Skeletal muscle satellite cell (primary cell): ENCODE measurements at regions not wholly inside any gene's neighbourhood (a gene's known extent, or its start where the extent isn't known, plus 50 kb on each side); places are given as distances from the start of the nearest gene placed in this dataset.
"Not testable (repeated sequence)": the region's sequence is repeated elsewhere in the genome, so short reads cannot be mapped to it uniquely, and the experiment has no call there.

Experiments
- H3K27me3 ChIP-seq: 2 replicates; pipeline ENCODE4 v1.7.0; 2013; ENCODE audit warnings: low read length; ENCODE audit not compliant: control insufficient read depth, insufficient read depth
- H3K36me3 ChIP-seq: 2 replicates; pipeline ENCODE4 v1.7.0; 2013; ENCODE audit warnings: mild to moderate bottlenecking, control low read depth, low read length; ENCODE audit not compliant: insufficient read depth
- H3K4me1 ChIP-seq: 2 replicates; pipeline ENCODE4 v1.7.0; 2013; ENCODE audit warnings: low read length; ENCODE audit not compliant: control insufficient read depth, insufficient read depth
- H3K4me2 ChIP-seq: 2 replicates; pipeline ENCODE4 v1.7.0; 2013; ENCODE audit warnings: mild to moderate bottlenecking, low read length
- H3K4me3 ChIP-seq: 2 replicates; pipeline ENCODE4 v1.7.0; 2013; ENCODE audit warnings: low read length
- H3K9ac ChIP-seq: 2 replicates; pipeline ENCODE4 v1.7.0; 2013; ENCODE audit warnings: mild to moderate bottlenecking, low read depth, low read length, moderate library complexity
- H3K9me3 ChIP-seq: replicated peaks from 2 replicates; pipeline ENCODE4 v1.7.0; 2013; ENCODE audit warnings: mild to moderate bottlenecking, control low read depth, low read length

DNA sequence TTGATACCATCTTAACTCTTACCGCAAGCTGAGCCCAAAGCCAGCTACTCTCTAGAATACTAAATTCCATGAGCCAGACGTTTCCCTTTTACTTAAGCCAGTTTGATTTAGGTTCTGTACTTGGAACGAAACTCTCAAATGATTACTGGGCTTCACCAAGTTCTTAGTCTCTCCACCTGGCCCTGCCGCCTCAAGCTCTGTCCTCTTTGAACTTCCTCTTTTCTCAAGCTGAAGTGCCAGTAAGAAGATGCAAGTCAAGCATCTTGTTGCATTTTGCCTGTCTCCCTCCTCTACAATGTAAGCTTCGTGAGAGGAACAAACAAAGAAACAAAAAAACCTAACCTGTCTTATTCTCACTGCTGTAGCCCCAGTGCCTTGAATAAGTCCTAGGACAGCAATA, 358.2 kb upstream of the NPVF start:
- H3K27me3 ChIP-seq, result peaks cover 6% of the 10 kb centered on the region
- H3K36me3 ChIP-seq, result no peaks in the 10 kb centered on the region
- no peak overlapping the region for H3K4me3 ChIP-seq
- H3K4me2 ChIP-seq, result no peak overlapping the region
- H3K9ac ChIP-seq, result no peak overlapping the region
- H3K9me3 ChIP-seq, result no peaks in the 10 kb centered on the region
- no peaks in the 10 kb centered on the region for H3K4me1 ChIP-seq

DNA sequence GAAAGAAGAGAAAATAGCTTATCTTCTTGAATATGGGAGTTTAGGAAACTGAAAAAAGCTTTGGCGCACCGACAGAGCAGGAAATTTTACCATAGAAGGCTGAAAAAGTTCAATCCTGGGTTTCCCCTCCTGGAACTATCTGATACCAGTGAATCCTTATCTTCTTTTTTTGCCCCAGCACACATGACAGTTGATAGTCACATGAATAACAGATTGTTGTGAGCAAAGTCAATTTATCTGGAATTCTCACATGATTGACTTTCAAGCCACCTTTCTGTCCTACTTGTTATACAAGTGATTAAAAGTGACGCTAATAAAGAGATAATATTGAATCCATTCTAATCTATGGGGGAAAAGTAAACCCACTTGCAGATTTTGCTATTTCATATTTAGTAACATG, 365.8 kb upstream of the NPVF start:
- Histone ChIP-seq H3K27me3 (no peaks in the 10 kb centered on the region), H3K9me3 (no peaks in the 10 kb centered on the region), H3K36me3 (no peaks in the 10 kb centered on the region), H3K9ac (no peak overlapping the region), H3K4me1 (no peaks in the 10 kb centered on the region), H3K4me3 (no peak overlapping the region), H3K4me2 (no peak overlapping the region)

DNA sequence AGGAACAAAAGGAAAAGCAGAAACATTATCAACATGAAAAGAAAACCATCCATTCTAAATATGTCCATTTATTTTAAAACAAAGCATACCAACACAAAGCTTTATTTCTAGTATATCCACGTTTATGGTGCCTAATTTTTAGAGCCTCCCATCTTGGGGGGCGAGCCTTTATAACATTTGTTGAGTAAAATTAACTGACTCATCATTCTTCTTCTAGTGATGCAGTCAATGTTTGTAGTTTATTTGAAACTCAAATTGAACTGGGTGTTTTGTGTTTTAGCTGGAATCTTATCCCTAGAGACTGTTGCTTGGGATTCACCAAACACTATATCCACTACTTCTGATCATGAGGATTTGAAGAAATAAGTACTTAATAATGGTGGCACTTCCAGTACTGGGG, 366.4 kb upstream of the NPVF start:
- Histone ChIP-seq H3K9me3 (no peaks in the 10 kb centered on the region), H3K9ac (no peak overlapping the region), H3K4me3 (no peak overlapping the region), H3K27me3 (no peaks in the 10 kb centered on the region), H3K36me3 (no peaks in the 10 kb centered on the region), H3K4me2 (no peak overlapping the region), H3K4me1 (no peaks in the 10 kb centered on the region)

DNA sequence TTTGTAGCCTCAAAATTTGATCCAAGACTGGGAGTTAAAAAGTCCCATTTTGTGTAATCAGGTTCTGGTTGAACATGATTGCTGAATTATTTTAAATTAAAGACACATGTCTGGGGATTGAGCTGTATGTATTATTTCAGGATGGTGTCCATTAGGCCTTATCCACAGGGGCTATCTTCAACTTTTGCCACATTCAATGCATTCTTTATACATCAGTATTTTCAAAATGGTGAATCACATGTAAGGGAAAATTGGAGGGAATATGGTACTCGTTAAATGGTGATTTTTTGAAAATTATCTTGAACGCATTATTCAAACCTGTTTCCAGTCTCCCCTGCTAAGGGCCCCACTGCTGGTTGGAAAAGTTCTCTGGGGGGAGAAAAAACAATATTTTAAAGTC, 367.7 kb upstream of the NPVF start:
- no peaks in the 10 kb centered on the region for H3K9me3 ChIP-seq
- H3K4me3 ChIP-seq, result no peak overlapping the region
- no peaks in the 10 kb centered on the region for H3K27me3 ChIP-seq

DNA sequence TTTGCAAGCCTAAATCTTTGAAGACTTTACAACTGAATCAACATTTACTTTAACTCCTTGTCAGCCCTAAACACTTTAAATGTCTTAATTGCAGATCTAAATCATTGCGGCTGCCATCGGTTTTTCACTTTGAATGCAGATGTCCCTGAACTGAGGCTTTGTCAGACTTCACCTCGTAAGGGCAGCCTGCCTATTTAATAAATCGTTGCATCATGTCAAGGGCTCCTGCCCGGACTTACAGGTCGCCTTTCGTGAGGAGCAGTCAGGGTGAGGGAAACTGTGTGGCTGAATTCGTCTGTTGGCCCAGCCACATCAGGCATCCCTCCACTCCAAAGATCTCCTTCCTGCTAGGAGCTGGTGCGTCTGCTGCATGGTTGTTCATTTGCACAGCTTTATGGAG, 368.2 kb upstream of the NPVF start:
- Histone ChIP-seq H3K4me2 (no peak overlapping the region), H3K9me3 (no peaks in the 10 kb centered on the region), H3K4me1 (no peaks in the 10 kb centered on the region), H3K9ac (no peak overlapping the region), H3K36me3 (no peaks in the 10 kb centered on the region), H3K4me3 (no peak overlapping the region), H3K27me3 (no peaks in the 10 kb centered on the region)

More for the DNA sequence above, 367.7 kb upstream of the NPVF start:
- Histone ChIP-seq H3K4me1 (no peaks in the 10 kb centered on the region), H3K4me2 (no peak overlapping the region), H3K9ac (no peak overlapping the region), H3K36me3 (no peaks in the 10 kb centered on the region)

DNA sequence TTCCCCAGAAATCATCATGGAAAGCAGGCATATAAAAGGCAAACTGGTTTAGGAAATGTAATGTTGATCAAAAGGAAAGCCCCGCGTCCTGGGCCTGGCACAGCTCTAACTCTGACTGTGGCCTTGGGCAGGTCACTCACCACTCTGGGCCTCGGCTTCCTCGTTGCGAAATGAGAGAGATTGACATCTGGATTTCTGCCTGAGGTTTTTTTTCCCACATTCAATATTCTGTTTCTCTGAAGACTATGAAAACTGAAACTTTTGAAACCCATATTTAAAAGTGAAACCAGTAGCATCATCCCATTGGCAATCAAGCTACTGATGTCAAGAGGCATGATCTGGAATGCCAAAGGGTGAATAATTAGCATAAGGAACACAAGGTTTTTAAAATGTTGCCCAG, 369.7 kb upstream of the NPVF start:
- H3K36me3 ChIP-seq, result no peaks in the 10 kb centered on the region
- H3K4me1 ChIP-seq, result no peaks in the 10 kb centered on the region
- no peaks in the 10 kb centered on the region for H3K9me3 ChIP-seq
- H3K4me3 ChIP-seq, result no peak overlapping the region
- no peaks in the 10 kb centered on the region for H3K27me3 ChIP-seq
- H3K4me2 ChIP-seq, result no peak overlapping the region
- no peak overlapping the region for H3K9ac ChIP-seq

DNA sequence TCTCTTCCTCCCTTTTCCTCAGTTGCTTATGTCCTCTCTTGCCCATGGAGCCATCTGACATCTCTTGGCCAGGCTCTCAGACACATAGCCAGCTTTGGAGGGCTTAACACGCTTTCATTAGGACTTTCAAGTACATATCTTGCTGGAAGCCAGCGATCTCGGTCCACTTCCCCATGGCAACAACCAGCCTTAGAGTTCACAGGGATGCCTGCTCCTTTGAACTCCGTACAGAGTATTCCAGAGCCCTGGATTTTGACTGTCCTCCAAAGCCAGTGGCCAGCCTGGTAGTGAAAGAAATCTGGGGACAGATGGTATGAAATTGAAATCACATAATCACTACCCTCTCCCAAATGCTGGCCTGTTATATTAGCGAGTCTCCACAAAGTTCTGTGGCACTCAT, 370.5 kb upstream of the NPVF start:
- Histone ChIP-seq H3K36me3 (no peaks in the 10 kb centered on the region), H3K4me2 (no peak overlapping the region), H3K9ac (no peak overlapping the region), H3K4me3 (no peak overlapping the region), H3K9me3 (no peaks in the 10 kb centered on the region), H3K27me3 (no peaks in the 10 kb centered on the region), H3K4me1 (no peaks in the 10 kb centered on the region)

DNA sequence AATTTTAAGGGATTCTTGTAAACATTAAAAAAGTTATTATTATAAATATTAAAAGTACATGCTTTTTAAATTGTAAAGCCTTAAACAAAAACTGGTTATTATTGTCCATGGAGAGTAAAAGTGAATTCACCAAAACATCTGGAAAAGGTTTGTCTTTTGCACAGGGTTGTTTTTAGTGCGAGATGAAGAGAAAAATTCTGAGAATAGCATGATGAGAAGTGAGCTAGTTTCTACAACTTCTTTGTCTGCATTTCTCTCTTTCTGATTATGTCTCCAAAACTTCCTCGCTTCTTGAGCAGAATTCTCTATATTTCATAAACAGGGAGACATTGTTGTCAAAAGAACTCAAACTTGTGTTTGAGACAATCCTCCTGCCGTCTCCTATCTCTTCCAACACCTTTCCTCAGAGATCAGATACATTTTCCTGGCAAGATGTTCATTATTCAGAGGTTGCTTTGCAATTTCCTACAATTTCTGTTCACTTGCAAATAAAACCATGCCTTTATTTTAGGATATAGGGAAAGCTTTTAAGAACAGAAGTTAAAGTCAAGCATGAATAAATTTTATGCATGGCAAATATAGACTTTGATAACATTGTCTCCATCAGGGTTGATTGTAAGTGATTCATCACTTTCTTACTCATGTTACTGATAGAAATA, 372.1 kb upstream of the NPVF start:
- Histone ChIP-seq H3K9me3 (no peaks in the 10 kb centered on the region), H3K9ac (no peak overlapping the region), H3K4me1 (no peaks in the 10 kb centered on the region), H3K4me3 (no peak overlapping the region), H3K4me2 (no peak overlapping the region), H3K27me3 (no peaks in the 10 kb centered on the region), H3K36me3 (no peaks in the 10 kb centered on the region)

DNA sequence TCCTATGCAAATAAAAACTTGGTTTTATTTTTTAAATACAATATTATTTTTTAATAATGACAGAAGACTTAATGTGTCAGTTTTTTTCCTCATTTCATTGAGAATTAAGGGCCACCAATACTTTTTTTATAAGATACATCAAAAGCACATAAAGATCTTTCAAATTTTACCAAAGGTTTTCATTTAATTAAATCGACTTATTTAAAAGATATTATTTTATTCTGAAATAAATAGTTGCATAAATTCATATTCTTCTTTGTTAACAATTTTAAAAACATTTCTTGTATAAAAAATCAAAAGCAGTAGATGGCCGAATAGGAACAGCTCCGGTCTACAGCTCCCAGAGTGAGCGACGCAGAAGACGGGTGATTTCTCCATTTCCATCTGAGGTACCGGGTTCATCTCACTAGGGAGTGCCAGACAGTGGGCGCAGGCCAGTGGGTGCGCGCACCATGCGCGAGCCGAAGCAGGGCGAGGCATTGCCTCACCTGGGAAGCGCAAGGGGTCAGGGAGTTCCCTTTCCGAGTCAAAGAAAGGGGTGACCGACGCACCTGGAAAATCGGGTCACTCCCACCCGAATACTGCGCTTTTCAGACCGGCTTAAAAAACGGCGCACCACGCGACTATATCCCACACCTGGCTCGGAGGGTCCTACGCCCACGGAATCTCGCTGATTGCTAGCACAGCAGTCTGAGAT, 374.6 kb upstream of the NPVF start:
- H3K4me1 ChIP-seq, H3K9ac ChIP-seq, H3K27me3 ChIP-seq, H3K9me3 ChIP-seq, H3K4me2 ChIP-seq, H3K36me3 ChIP-seq: not testable (repeated sequence)
- H3K4me3 ChIP-seq, result peak overlapping the region; percentile 49

DNA sequence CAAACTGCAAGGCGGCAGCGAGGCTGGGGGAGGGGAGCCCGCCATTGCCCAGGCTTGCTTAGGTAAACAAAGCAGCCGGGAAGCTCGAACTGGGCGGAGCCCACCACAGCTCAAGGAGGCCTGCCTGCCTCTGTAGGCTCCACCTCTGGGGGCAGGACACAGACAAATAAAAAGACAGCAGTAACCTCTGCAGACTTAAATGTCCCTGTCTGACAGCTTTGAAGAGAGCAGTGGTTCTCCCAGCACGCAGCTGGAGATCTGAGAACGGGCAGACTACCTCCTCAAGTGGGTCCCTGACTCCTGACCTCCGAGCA, 375.1 kb upstream of the NPVF start:
- not testable (repeated sequence) for H3K9ac ChIP-seq, H3K4me2 ChIP-seq, H3K36me3 ChIP-seq, H3K4me1 ChIP-seq, H3K9me3 ChIP-seq, H3K27me3 ChIP-seq
- H3K4me3 ChIP-seq, result peak overlapping the region; percentile 49

DNA sequence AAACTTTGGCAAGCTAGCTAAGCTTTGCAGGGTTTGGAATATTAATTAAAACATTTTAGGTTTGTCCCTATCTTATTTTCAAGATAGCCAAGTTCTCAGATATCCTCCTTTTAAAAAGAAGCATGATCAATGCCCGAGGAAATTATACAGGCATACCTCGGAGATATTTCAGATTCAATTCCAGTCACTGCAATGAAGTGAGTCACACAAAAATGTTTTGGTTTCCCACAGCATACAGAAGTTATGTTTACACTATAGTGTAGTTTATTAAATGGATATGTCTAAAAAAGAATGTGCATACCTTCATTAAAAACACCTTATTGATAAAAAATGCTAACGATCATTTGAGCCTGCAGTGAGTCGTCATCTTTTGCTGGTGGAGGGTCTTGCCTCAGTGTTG, 382.9 kb upstream of the NPVF start:
- Histone ChIP-seq H3K27me3 (no peaks in the 10 kb centered on the region), H3K4me1 (no peaks in the 10 kb centered on the region)

DNA sequence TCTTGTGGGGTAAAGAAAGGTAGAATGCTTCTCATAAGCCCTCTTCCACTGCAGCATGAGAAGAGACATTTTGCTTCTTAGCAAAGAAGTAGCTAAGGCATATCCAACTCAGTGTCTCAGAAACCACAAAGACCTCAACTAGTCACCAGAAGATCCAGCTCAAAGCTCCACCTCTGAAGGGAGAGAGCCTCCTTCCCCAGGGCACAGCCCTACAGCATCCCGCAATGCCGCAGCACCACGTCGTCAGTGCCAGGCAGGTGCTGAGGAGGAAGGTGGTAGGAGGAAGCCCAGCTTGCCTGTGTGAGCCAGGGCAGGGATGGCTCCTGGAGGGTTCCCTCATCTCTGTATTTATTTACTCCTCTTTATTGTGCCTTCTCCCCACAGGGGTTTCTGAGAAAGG, 385.6 kb upstream of the NPVF start:
- Histone ChIP-seq H3K4me2 (no peak overlapping the region), H3K36me3 (no peaks in the 10 kb centered on the region), H3K9ac (no peak overlapping the region), H3K4me3 (no peak overlapping the region), H3K4me1 (no peaks in the 10 kb centered on the region), H3K27me3 (no peaks in the 10 kb centered on the region), H3K9me3 (no peaks in the 10 kb centered on the region)

More for the DNA sequence above, 382.9 kb upstream of the NPVF start:
- Histone ChIP-seq H3K4me2 (no peak overlapping the region), H3K9me3 (no peaks in the 10 kb centered on the region), H3K4me3 (no peak overlapping the region), H3K9ac (no peak overlapping the region), H3K36me3 (no peaks in the 10 kb centered on the region)
